Keratinocyte (primary cell): ENCODE measurements at regions not wholly inside any gene's neighbourhood (a gene's known extent, or its start where the extent isn't known, plus 50 kb on each side); places are given as distances from the start of the nearest gene placed in this dataset.

Experiments
- DNase-seq: peaks from one replicate; pipeline ENCODE4 v3.0.0-alpha.2; 2011; ENCODE audit warnings: low read depth, missing footprints, low spot score
- FAIRE-seq: peaks from 2 replicates; lab custom pipeline; 2011; peaks lifted over from hg19 to GRCh38; lab: Jason Lieb, UNC
- H2AFZ ChIP-seq: 2 replicates; pipeline ENCODE4 v1.6.0; 2012; ENCODE audit warnings: low read length, control low read depth, inconsistent platforms; ENCODE audit not compliant: control insufficient read depth
- H3K27ac ChIP-seq: 2 replicates; pipeline ENCODE4 v1.5.1; 2011; ENCODE audit warnings: low read length; ENCODE audit not compliant: control insufficient read depth, insufficient read depth
- H3K27me3 ChIP-seq: 3 replicates; pipeline ENCODE4 v1.6.0; 2011; ENCODE audit warnings: low read length; ENCODE audit not compliant: control insufficient read depth, insufficient read depth; ENCODE audit errors: extremely low read depth
- H3K36me3 ChIP-seq, 2 experiments: 2 replicates in 1 of 2; 3 replicates in 1 of 2; pipeline ENCODE4 v1.5.1; 2011; ENCODE audit warnings: low read length in 2 of 2, mild to moderate bottlenecking in 1 of 2; ENCODE audit not compliant: control insufficient read depth in 2 of 2, insufficient read depth in 2 of 2; ENCODE audit errors: extremely low read depth in 1 of 2
- H3K4me1 ChIP-seq: 3 replicates; pipeline ENCODE4 v1.5.1; 2011; ENCODE audit warnings: low read length; ENCODE audit not compliant: control insufficient read depth, insufficient read depth; ENCODE audit errors: extremely low read depth
- H3K4me2 ChIP-seq: 3 replicates; pipeline ENCODE4 v1.6.0; 2011; ENCODE audit warnings: low read depth, low read length; ENCODE audit not compliant: control insufficient read depth, insufficient read depth; ENCODE audit errors: extremely low read depth
- H3K4me3 ChIP-seq, 3 experiments: fragments of 200-600 bp in 1 of 3; sonication (generic) in 1 of 3; 2 replicates in 2 of 3; 3 replicates in 1 of 3; pipeline ENCODE4 v1.5.1; 2011 to 2016; ENCODE audit warnings: low read length in 3 of 3, mild to moderate bottlenecking in 3 of 3, control low read depth in 2 of 3, inconsistent platforms in 1 of 3, low read depth in 1 of 3, mixed read lengths in 1 of 3, mixed run types in 1 of 3, moderate library complexity in 1 of 3; ENCODE audit not compliant: control insufficient read depth in 2 of 3, insufficient read depth in 2 of 3; ENCODE audit errors: extremely low read depth in 1 of 3
- H3K79me2 ChIP-seq: 2 replicates; pipeline ENCODE4 v1.6.0; 2012; ENCODE audit warnings: low read length; ENCODE audit not compliant: control insufficient read depth, insufficient read depth
- H3K9ac ChIP-seq: 3 replicates; pipeline ENCODE4 v1.6.0; 2011; ENCODE audit warnings: low read length; ENCODE audit not compliant: control insufficient read depth, insufficient read depth; ENCODE audit errors: extremely low read depth
- H3K9me1 ChIP-seq: 3 replicates; pipeline ENCODE4 v1.6.0; 2011; ENCODE audit warnings: low read length; ENCODE audit not compliant: control insufficient read depth, insufficient read depth; ENCODE audit errors: extremely low read depth
- H3K9me3 ChIP-seq: 2 replicates; pipeline ENCODE4 v1.5.1; 2012; ENCODE audit warnings: low read depth, low read length; ENCODE audit not compliant: control insufficient read depth
- H4K20me1 ChIP-seq: 3 replicates; pipeline ENCODE4 v1.6.0; 2011; ENCODE audit warnings: low read length; ENCODE audit not compliant: control insufficient read depth, insufficient read depth; ENCODE audit errors: extremely low read depth
- CTCF ChIP-seq, 3 experiments: IDR thresholded peaks in 1 of 3; conservative IDR thresholded peaks in 1 of 3; optimal IDR thresholded peaks in 1 of 3; 2 replicates in 2 of 3; 3 replicates in 1 of 3; pipeline versions ENCODE3 to v1.5.1; 2011; ENCODE audit warnings: low read length in 3 of 3, mild to moderate bottlenecking in 3 of 3, moderate library complexity in 2 of 3, control low read depth in 1 of 3, inconsistent platforms in 1 of 3; ENCODE audit not compliant: insufficient read depth in 2 of 3; ENCODE audit errors: extremely low read depth in 1 of 3
- EZH2 ChIP-seq: IDR thresholded peaks from one replicate; pipeline ENCODE4 v1.6.1; 2012; ENCODE audit warnings: inconsistent platforms, mild to moderate bottlenecking, low read length, moderate library complexity
- dilution Hi-C: fragments of 300-500 bp; cut with MboI; formaldehyde crosslinking; loops from one replicate; pipeline ENCODE4 v1.7.0; 2020; ENCODE audit warnings: low sequenced_read_pairs; ENCODE audit not compliant: extremely low pct_ligation_motif_present

- H3K36me3 ChIP-seq, result no peaks in the 10 kb centered on the region
- dilution Hi-C loops, result no loop called here
- H3K9ac ChIP-seq, result no peak overlapping the region
- no peaks in the 10 kb centered on the region for H4K20me1 ChIP-seq
- no peak overlapping the region for H2AFZ ChIP-seq
- H3K9me3 ChIP-seq, result no peaks in the 10 kb centered on the region
- H3K27ac ChIP-seq, result no peak overlapping the region
- no peaks in the 10 kb centered on the region for H3K9me1 ChIP-seq
- no peak for TF ChIP-seq CTCF (optimal IDR thresholded peaks at IDR 0.05 in 1 of 3, IDR thresholded peaks at IDR 0.05 in 1 of 3, conservative IDR thresholded peaks at IDR 0.05 in 1 of 3; ENCODE audit: extremely low read depth in 1 of 3, insufficient read depth in 2 of 3, low read length in 3 of 3)
- TF ChIP-seq EZH2, result no peak
- FAIRE-seq, result no peak
- H3K79me2 ChIP-seq, result no peaks in the 10 kb centered on the region
- H3K4me2 ChIP-seq, result no peak overlapping the region
- H3K4me3 ChIP-seq, result no peak overlapping the region
- H3K4me1 ChIP-seq, result peaks cover 31% of the 10 kb centered on the region
- DNase-seq, result no peak
- H3K27me3 ChIP-seq, result no peaks in the 10 kb centered on the region
These were observed 120.1 kb downstream of the SNX5 start for GRCh38 chr20:17848249-17849048.

DNA sequence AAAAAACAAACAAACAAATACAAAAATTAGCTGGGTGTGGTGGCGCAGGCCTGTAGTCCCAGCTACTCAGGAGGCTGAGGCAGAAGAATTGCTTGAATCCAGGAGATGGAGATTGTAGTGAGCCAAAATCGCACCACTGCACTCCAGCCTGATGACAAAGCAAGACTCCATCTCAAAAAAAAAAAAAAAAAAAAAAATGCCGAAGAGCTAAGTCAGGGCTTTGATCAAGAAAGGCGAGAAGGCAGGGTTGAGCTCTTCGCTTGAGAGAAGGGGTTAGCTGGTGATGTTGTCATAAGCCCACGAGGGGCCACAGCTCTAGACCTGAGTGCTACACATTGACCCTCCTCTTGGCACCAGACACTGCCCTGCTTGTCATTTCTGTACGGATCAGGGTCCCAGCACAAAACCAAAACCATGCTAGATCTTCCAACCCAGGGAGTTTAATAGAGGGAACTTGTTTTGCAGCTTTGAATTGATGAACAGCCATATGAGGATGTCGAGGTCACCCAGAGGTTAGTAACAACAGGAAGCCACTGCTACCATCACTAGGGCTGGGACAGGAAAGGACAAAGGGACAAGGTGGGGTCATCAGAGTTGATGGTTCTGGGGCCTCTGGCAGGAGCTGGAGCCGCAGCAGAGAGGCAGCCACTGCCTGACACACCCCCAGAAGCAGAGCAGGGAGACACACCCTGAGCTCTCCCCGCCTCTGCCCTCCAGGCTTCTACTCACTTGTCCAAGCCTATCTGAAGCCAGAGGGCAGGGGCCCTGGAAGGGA, 122.7 kb downstream of the SNX5 start:
- Histone ChIP-seq H3K36me3 (no peaks in the 10 kb centered on the region), H4K20me1 (no peaks in the 10 kb centered on the region), H3K27me3 (no peaks in the 10 kb centered on the region), H3K27ac (no peak overlapping the region), H3K4me2 (no peak overlapping the region), H3K79me2 (no peaks in the 10 kb centered on the region), H3K9me3 (no peaks in the 10 kb centered on the region), H3K9ac (no peak overlapping the region), H3K4me1 (peaks cover 31% of the 10 kb centered on the region), H3K9me1 (no peaks in the 10 kb centered on the region), H2AFZ (no peak overlapping the region), H3K4me3 (no peak overlapping the region)
- FAIRE-seq (no peak), DNase-seq (no peak)
- TF ChIP-seq EZH2 (no peak), CTCF (optimal IDR thresholded peaks at IDR 0.05 in 1 of 3, IDR thresholded peaks at IDR 0.05 in 1 of 3, conservative IDR thresholded peaks at IDR 0.05 in 1 of 3; ENCODE audit: extremely low read depth in 1 of 3, insufficient read depth in 2 of 3, low read length in 3 of 3) (no peak)
- dilution Hi-C loops, result no loop called here
